GM18519 (cell line): ENCODE measurements at regions not wholly inside any gene's neighbourhood (a gene's known extent, or its start where the extent isn't known, plus 50 kb on each side); places are given as distances from the start of the nearest gene placed in this dataset.
"Not testable (repeated sequence)": the region's sequence is repeated elsewhere in the genome, so short reads cannot be mapped to it uniquely, and the experiment has no call there.

Experiments
- ATAC-seq: cut with Tn5 transposase; IDR thresholded peaks from one replicate; pipeline ENCODE4 v1.9.1; 2021; ENCODE audit warnings: mild to moderate bottlenecking, moderate library complexity; ENCODE audit not compliant: unreplicated experiment, low FRiP score

DNA sequence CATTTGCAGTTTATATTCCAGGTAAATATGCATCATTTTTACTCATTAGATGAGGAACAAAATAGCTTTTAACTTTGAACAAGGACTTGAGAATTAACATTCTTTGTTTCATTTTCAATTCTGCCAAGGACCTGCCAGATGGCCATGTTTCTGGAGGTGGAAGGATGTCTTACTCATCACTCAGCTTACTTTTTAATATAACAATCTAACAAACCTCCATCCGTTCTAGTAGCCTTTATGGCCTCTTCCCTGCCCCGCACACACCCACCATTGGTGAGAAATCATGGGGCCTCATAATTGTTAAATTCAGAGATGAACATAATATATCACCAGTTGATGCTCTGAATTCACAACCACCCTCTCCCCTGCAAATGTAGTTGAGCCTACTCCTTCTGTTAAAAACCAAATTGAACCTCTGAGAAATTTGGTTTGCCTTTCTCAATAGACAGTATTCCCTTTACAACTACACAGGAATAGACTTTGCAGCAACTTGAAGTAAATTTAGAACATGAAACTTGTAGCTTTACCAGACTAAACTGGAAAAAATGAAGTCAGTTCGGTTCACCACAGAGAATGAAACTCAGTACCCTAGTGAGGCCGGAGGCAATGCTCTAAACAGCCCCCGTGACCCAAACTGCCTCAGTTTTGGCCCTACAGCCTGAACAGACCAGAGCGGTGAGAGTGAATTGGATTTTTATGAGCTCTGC, 50.1 kb upstream of the ACSL4 start:
- ATAC-seq: peak; percentile 69

DNA sequence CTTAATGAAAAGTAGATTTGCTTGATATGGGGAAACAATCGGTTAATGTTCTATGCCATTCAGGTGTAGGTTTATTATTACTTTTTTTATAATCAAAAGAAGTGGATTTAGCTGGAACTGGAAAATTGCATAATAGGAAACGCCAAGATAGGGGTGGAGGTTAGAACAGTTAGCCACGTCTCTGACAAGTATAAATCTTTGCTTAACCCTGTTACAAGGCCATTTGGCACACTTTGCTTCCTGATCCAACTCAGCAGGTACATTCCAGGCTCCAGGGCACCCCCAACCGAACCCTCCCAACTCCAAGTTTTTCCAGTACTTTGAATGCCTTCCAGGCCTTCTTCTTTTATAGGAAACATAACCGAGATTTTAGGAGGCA, 50.6 kb upstream of the ACSL4 start:
- no peak for ATAC-seq

DNA sequence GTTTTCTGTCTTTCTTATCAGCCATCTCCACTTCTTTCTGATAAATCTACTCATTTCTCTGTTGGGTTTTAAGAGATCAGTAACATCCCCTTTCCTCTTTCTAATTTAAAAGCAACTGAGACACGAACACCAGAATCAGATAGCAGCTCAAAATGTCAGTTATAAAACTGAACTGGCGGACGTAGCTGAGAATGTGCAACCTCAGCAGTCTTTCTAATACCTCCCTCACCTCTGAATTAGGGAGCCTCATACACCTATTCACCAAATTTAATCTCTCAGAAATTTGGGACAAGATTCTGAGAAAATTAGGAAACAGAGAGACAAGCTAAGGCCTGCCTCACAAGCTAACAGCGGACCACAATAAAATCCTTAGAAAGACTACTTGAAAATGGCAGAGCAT, 52.0 kb upstream of the ACSL4 start:
- no peak for ATAC-seq

DNA sequence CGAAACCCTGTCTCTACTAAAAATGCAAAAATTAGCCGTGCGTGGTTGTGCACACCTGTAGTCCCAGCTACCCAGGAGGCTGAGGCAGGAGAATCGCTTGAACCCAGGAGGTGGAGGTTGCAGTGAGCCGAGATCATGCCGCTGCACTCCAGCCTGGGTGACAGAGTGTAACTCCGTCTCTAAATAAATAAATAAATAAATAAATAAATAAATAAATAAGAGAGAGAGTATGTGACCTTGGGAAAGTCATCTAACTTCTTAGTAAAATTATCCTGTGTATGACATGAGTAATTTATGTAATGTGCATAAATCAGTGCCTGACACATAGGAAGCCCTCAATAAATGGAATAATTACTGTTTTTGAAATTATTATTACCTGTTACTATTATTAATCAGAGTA, 57.5 kb upstream of the ACSL4 start:
- not testable (repeated sequence) for ATAC-seq

DNA sequence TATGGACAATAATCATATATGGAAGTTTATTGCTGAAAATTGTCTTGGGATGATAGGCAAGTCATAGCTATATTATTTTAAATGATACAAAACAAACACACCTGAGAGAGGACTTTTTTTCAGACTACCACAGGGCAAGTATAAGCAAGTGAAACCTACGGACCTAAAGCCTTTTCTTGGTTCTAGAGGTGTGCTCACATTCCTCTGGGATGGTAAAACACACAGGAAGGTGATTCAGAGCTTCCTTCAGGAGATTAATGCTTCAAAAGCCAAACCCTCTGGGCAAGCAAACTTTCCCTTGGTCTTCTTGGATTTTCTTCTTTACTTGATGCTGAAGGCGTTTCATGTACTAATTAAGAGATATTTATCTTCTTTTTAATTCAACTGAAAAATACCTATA, 60.1 kb upstream of the ACSL4 start:
- no peak for ATAC-seq

DNA sequence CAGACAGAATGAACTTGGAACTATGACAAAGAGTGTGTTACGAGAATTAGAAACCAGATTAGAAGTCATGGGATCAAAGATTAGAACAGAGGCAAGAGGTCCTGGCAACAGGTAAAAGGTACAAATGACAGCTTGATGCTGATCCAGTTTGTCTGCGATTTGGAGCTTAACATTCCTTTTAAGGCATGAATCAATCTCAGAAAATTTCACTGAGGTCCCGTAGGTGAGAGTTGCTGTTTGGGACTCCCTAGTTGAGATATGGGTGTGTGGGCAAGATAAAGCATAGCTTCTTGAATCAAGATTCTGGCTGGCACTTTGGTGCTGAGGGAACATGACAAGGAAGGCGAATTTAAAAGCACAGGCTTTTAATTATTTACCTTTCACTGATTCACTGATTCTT, 62.6 kb upstream of the ACSL4 start:
- ATAC-seq: no peak

DNA sequence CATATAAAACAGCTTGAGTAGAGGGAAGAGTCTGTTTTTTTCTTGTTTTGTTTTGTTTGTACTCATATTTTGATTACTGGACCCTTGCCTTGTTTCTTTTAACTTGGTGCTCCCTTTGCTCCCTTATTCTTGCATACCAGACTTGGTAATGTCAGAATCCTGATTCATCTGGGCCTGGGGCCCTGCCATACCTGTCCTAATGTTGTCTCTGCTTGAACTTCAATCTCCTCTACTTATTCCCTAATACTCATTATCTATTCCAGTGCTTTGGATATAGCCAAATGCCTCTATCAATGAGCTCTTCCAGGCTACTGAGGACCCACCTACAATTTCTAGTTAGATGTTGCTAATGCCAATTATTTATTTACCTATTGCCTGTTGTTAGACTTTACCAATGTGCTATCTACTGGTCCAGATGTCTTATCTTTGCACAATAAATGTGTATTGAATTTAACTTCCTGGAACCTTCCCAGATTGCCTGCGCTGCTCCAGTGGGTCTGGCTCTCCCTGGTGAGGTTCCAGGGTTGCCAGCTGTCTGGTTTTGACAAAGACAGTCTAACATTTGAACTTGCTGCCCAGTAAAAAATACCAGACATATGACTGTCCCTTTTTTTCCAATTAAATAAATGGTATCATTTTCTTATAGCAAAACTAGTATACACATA, 64.4 kb upstream of the ACSL4 start:
- ATAC-seq: no peak

DNA sequence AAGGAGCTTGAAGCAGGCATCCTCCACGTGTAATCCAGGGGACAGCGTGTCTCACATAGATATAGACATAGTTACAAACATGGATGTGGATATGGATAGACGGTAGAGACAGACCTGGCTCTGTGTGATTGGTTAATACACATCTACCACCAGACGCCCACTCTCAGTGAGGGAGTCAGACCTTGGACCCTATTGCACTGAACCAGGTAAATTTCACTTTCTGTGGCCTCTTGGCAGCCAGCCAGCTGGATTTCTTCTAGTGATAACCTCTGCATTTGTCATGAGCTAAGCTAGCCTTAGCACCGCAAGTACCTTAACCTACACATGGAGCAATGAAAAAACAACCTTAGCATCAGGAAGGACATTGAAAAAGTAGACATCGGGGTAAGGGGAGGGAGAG, 79.2 kb upstream of the ACSL4 start:
- no peak for ATAC-seq

DNA sequence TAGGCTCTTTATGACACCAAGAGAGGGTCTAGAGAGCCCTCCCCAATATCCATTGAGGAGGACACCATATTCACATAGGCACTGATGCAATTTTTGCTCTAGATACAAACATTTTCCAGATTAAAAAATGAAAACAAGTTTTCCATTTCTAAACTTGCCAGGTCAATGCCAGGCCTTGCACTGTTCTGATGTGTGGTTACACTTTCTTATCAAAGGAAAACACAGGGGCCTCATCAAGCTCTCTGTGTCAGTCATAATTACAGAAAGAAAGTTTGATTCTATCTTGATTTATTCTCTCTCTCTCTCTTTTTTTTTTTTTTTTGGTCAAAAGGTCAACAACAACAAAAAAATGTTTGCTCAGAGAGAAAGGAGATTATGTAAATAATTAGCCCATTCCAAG, 80.2 kb upstream of the ACSL4 start:
- no peak for ATAC-seq

DNA sequence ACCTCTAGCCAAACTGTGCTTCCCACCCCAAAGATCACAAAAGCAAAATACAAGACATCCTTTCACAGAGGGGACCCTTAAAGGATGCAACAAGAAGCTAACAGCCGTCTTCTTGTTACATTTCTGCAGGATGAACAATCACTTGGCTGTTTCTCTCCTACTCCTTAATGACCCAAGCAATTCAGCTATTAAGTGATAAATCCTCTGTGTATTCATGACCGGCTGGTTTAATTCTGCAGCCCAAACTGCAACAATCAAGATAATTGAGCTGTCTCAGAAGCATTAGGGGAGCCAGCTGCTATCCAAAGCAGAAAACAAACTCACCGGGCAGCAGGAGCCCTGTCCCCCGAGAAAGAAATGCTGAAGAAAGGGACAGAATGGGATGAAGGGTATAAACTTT, 85.9 kb upstream of the ACSL4 start:
- no peak for ATAC-seq

DNA sequence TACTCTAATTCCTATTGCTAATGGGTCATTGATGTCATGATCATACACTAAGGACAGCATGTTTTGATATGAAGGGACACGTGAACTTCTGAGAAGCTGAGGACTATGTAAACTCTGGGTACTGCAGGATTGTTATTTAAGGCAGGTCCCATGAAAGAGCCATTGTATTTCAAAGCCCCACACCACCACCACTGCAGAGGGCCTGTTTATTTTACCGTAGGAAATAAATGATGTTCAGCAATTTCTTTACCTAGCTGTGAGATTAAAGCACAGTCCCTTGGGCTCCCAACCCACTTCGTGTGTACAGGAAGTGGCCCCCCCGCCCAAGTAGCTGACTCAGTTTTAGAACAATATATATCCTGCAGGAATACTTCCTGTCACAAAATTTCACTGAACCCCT, 89.8 kb upstream of the ACSL4 start:
- no peak for ATAC-seq

DNA sequence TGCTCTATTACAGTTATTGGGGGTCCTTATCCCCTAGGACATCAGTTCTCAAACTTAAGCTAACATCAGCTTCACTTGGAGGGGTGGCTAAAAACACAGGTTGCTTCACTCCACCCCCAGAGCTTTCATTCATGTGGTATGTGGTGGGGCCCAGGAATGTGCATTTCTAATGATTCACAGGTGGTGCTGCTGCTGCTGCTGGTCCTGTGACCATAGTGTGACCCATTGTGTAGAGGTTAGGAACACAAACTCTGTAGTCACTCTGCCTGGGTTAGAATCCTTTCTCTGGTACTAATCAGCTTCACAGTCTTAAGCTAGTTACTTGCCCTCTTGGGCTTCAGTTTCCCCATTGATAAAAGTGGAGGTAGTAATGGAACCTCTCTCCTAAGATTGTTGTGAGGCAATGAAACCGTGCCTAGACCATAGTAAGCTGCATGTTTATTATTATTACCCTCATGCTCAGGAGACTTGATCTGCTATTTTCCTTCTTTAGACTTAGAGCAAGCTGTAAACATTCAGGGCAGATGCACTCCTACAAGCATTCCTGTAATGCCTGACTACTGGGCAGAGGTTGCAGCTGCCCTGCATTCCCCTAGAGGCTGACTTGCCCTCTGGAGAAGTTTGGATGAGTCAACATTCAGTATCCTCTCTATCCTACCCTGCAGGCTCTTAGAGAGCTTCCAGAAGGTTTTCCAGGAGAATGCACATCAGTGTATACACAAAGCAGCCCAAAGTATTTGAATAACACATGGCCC, 94.1 kb upstream of the ACSL4 start:
- ATAC-seq: no peak

DNA sequence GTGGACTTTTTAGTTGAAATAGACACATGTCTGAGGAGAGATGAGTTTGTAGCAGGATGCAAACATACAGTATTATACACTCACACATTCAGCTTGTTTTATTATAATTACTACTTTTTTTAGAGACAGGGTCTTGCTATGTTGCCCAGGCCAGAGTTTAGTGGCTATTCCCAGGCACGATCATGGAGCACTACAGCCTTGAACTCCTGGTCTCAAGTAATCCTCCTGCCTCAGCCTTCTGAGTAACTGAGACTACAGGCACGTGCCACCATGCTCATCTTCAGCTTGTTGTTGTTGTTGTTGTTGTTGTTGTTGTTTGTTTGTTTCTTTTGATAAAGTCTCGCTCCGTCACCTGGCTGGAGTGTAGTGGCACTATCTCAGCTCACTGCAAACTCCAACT, 94.7 kb upstream of the ACSL4 start:
- ATAC-seq: no peak

DNA sequence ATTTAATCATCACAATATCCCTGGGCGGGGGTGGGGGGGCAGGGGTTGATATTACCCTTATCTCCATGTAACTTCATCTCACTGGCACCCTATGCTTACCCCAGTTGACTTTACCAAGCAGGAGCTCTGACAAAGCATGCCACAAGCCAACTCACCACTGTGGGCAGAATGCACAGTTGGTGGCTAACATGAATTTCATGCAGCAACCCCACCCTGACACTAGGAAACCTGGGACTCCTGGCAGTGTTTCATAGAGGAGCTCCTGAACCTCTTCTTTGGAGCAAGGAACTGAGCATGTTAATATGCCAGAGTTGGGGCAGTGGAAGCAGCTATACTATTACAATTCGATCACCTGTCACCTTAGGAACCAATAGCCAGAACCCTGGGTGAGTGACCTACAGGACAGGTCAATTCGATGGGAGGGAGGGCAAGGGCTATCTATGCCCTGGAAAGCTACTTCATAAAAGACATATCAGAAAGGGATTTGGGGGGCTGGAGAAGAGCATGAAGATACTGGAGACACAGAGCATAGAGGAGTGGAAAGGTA, 97.2 kb upstream of the ACSL4 start:
- ATAC-seq: no peak

DNA sequence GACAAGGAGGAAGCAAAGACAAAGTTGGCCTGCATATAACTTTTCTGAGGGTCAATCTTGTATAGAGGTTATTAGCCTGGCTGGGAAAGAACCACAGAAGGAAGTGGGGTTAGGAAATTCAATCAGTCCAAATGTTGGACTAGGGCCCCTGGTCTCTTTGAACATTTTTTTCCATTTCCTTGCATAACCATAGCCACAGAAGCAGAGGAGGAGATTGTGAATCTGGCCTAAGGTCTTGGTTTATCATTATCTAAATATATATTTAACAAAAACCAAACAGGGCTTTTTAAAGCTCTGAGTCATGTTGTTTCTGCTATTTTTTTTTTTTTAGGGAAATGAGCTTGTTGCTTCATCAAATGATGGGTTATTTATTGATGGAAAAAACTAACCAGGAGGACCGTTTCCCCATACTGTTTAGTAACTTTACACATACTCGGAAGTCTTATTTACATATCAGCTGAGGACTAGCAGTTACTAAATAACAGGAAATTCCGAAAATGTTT, 97.7 kb upstream of the ACSL4 start:
- ATAC-seq: no peak

DNA sequence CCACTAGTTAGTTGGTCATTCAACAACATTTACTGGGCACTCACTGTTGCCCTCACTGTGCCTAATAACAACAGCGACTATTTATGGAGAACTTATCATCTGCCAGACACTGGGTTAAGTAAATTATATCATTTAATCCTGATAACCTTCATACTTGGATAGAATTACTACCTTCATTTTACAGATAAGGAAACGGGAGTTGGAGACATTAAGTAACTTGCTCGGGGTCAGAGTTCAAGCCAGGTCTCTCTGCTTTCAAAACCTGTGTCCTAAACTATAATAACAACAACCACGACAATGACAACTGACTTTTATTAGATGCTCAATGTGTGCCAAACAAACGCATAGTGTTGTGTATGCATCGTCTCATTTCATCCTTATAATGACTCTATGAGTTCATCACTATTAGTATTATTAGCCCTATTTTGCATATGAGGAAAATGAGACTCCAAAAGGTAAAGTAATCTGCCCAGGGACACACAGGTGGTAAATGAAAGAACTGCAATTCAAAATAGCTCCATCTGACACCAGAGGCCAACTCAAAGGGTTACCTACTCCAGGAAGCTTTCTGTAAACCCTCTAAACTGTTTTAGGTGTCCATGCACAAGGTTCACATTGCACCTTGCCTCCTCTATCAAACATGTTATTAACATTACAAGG, 98.4 kb upstream of the ACSL4 start:
- no peak for ATAC-seq

DNA sequence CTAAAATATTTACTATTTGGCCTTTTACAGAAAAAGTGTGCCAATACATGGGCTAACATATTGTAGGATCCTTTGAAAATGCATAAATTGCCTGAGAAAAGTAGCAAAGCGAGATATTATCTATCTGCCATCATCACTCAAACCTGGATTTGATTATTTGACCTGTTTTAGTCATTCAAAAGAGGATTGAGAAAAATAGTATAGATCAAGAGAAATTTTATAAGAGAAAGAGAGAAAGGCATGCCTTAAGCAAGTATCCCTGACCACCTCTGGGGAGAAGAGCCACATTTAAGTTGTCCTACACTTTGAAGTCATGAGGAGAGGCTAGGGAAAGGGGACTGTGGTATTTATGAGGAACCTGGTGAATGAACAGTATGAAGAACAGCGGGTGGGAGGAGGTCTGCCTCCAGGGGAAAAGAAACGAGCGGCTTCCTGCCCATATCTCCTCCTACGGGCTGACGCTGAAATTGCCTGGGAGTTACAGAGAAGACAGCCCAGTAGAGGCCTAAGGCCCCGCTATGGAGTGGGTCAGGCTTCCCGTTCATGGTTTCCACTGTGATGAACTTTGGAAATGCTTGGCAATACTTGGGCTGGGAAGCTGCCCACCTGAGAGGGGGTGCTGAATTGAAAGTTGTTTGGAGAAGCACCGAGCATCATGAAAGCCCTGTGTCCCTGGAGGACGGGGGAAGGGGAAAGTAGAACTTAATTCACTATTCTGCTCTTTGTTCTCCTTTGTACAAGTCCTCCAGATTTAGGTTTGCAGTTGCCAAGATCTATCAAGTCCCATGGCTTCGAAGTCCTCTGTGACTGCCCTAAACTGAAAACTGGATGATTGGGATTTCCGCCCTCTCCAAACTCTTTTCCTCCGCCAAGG, 106.9 kb upstream of the ACSL4 start:
- no peak for ATAC-seq

DNA sequence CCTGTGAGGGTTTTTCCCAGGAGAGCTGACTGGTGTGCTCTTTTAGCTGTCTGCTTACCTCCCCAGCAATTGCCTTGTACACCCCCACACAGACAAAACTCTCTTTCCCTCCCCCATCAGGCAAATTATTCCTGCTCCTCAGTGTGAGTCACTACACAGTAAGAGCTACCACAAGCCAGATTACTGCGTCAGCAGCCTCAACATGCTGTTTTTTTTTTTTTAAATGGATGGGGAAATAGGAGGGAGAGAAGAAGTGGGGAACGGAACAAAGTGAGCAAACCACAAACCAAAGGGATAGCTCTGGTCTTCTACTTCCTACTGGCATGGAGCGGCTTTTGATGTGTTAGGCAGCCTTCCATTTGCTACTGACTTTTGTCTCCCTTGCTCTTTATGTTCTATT, 107.5 kb upstream of the ACSL4 start:
- no peak for ATAC-seq

DNA sequence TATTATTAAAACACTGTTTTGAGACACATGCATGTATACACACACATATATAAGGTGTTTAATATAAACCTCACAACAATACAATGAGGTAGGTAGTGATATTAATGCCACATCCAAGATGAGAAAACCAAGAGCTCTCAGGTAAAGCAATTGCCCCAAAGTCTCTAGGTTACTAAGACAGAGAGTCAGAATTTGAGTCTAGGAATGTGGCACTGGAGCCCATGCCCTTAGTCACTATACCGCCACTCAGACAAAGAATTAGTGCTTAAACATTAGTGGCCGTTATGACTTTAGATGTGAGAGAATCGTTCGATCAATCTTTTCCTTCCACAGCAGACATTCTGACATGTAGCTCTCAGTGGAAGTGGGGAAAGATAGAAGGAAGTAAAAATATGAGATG, 108.2 kb upstream of the ACSL4 start:
- no peak for ATAC-seq
